ENCODE measurements at regions not wholly inside any gene's neighbourhood (a gene's known extent, or its start where the extent isn't known, plus 50 kb on each side); places are given as distances from the start of the nearest gene placed in this dataset.
"Not testable (repeated sequence)": the region's sequence is repeated elsewhere in the genome, so short reads cannot be mapped to it uniquely, and the experiment has no call there.

- DNase-seq, result no peak
- Mint-ChIP-seq H3K9me3 (peaks cover 19% of the 10 kb centered on the region), H3K4me1 (no peaks in the 10 kb centered on the region), H3K36me3 (ENCODE audit: low read depth) (no peaks in the 10 kb centered on the region), H3K27ac (no peak overlapping the region), H3K4me3 (no peak overlapping the region), H3K27me3 (ENCODE audit: low read depth, poor library complexity) (no peaks in the 10 kb centered on the region)
- TF ChIP-seq CTCF (IDR thresholded peaks at IDR 0.05), result no peak
Observed at GRCh38 chr3:178217479-178217878, 318.8 kb upstream of the KCNMB2 start.

- DNase-seq, result no peak
- Mint-ChIP-seq H3K27me3 (ENCODE audit: low read depth, poor library complexity) (no peaks in the 10 kb centered on the region), H3K4me1 (no peaks in the 10 kb centered on the region), H3K9me3 (peaks cover 19% of the 10 kb centered on the region), H3K4me3 (no peak overlapping the region), H3K27ac (no peak overlapping the region), H3K36me3 (ENCODE audit: low read depth) (no peaks in the 10 kb centered on the region)
- TF ChIP-seq CTCF (IDR thresholded peaks at IDR 0.05), result no peak
Observed at GRCh38 chr3:178218231-178218630, 318.0 kb upstream of the KCNMB2 start.

GRCh38 chr3:178219661-178220060 lies 316.6 kb upstream of the KCNMB2 start:
- not testable (repeated sequence) for H3K27ac Mint-ChIP-seq

GRCh38 chr3:178223876-178224275 lies 312.4 kb upstream of the KCNMB2 start:
- Mint-ChIP-seq H3K27me3 (ENCODE audit: low read depth, poor library complexity) (no peaks in the 10 kb centered on the region), H3K4me1 (no peaks in the 10 kb centered on the region), H3K4me3 (no peak overlapping the region), H3K36me3 (ENCODE audit: low read depth) (peaks cover 4% of the 10 kb centered on the region), H3K27ac (no peak overlapping the region), H3K9me3 (peaks cover 34% of the 10 kb centered on the region)
- TF ChIP-seq CTCF (IDR thresholded peaks at IDR 0.05), result no peak
- no peak for DNase-seq

More at GRCh38 chr3:178219661-178220060, 316.6 kb upstream of the KCNMB2 start:
- not testable (repeated sequence) for H3K27me3 Mint-ChIP-seq (ENCODE audit: low read depth, poor library complexity); H3K36me3 Mint-ChIP-seq (ENCODE audit: low read depth); DNase-seq; H3K4me3 Mint-ChIP-seq; H3K4me1 Mint-ChIP-seq
- H3K9me3 Mint-ChIP-seq, result peaks cover 19% of the 10 kb centered on the region

- peaks cover 20% of the 10 kb centered on the region for H3K36me3 Mint-ChIP-seq (ENCODE audit: low read depth)
- TF ChIP-seq CTCF (IDR thresholded peaks at IDR 0.05), result no peak
- no peak overlapping the region for H3K4me3 Mint-ChIP-seq
- H3K4me1 Mint-ChIP-seq, result no peaks in the 10 kb centered on the region
- H3K27ac Mint-ChIP-seq, result no peak overlapping the region
- no peak for DNase-seq
- H3K27me3 Mint-ChIP-seq (ENCODE audit: low read depth, poor library complexity), result no peaks in the 10 kb centered on the region
- peaks cover 38% of the 10 kb centered on the region for H3K9me3 Mint-ChIP-seq
Observed at GRCh38 chr3:178226094-178226493, 310.1 kb upstream of the KCNMB2 start.

GRCh38 chr3:178231645-178232044 lies 304.6 kb upstream of the KCNMB2 start:
- no peak for TF ChIP-seq CTCF (IDR thresholded peaks at IDR 0.05)
- no peak for DNase-seq
- peaks cover 20% of the 10 kb centered on the region for H3K36me3 Mint-ChIP-seq (ENCODE audit: low read depth)
- H3K9me3 Mint-ChIP-seq, result peaks cover 46% of the 10 kb centered on the region
- no peak overlapping the region for H3K4me3 Mint-ChIP-seq
- H3K27me3 Mint-ChIP-seq (ENCODE audit: low read depth, poor library complexity), result no peaks in the 10 kb centered on the region
- H3K27ac Mint-ChIP-seq, result no peak overlapping the region
- H3K4me1 Mint-ChIP-seq, result peaks cover 9% of the 10 kb centered on the region
